Calu3 (cell line): ENCODE measurements at regions not wholly inside any gene's neighbourhood (a gene's known extent, or its start where the extent isn't known, plus 50 kb on each side); places are given as distances from the start of the nearest gene placed in this dataset.

Experiments used
- BruUV-seq: library from RNA; stranded (reverse); fragments of 400-500 nt; replicated peaks from 2 replicates; lab custom pipeline; 2021; lab: Mats Ljungman, UMichigan
- CTCF ChIA-PET: fragments of 300-600 bp; sonication (Branson Sonifier 250); formaldehyde crosslinking; loops from one replicate; lab custom pipeline; 2022; ENCODE audit warnings: antibody characterized with exemption; lab: Charles Lee
- DNase-seq: peaks from one replicate; pipeline ENCODE4 v3.0.0; 2022
- H3K27ac Mint-ChIP-seq: one replicate; pipeline ENCODE4 v1.8.0; 2022; ENCODE audit warnings: mixed read lengths; ENCODE audit not compliant: unreplicated experiment
- H3K27me3 Mint-ChIP-seq: one replicate; pipeline ENCODE4 v1.8.0; 2022; ENCODE audit warnings: mixed read lengths; ENCODE audit not compliant: unreplicated experiment
- H3K36me3 Mint-ChIP-seq: one replicate; pipeline ENCODE4 v1.8.0; 2022; ENCODE audit warnings: mild to moderate bottlenecking, moderate library complexity, mixed read lengths; ENCODE audit not compliant: insufficient read depth, unreplicated experiment
- H3K4me1 Mint-ChIP-seq: one replicate; pipeline ENCODE4 v1.8.0; 2022; ENCODE audit warnings: mild to moderate bottlenecking, low read depth, mixed read lengths; ENCODE audit not compliant: unreplicated experiment
- H3K4me3 Mint-ChIP-seq: one replicate; pipeline ENCODE4 v1.8.0; 2022; ENCODE audit warnings: mild to moderate bottlenecking, low read depth, moderate library complexity, mixed read lengths; ENCODE audit not compliant: unreplicated experiment
- H3K9me3 Mint-ChIP-seq: one replicate; pipeline ENCODE4 v1.8.0; 2022; ENCODE audit warnings: low read depth, mixed read lengths; ENCODE audit not compliant: unreplicated experiment
- CTCF ChIP-seq: fragments of 200-600 bp; IDR thresholded peaks from one replicate; pipeline ENCODE4 v1.8.0; 2022; ENCODE audit warnings: antibody characterized with exemption; ENCODE audit not compliant: unreplicated experiment
- intact Hi-C: fragments of 100-400 bp; cut with micrococcal nuclease; formaldehyde crosslinking; loops from one replicate; pipeline ENCODE4 v1.10.0; 2022; ENCODE audit not compliant: unreplicated experiment

- Mint-ChIP-seq H3K36me3 (no peaks in the 10 kb centered on the region), H3K27me3 (no peaks in the 10 kb centered on the region), H3K9me3 (peaks cover 4% of the 10 kb centered on the region), H3K27ac (no peak overlapping the region), H3K4me1 (no peaks in the 10 kb centered on the region), H3K4me3 (no peak overlapping the region)
- TF ChIP-seq CTCF: no peak
- DNase-seq: no peak
- intact Hi-C loops: no loop called here
- CTCF ChIA-PET: no interaction called here
- no TSS peak for BruUV-seq
Measured at GRCh38 chr9:118609355-118610044, 759.7 kb downstream of the BRINP1 start.

GRCh38 chr9:118612201-118612600 is 757.0 kb downstream of the BRINP1 start:
- no TSS peak for BruUV-seq
- H3K27ac Mint-ChIP-seq: no peak overlapping the region
- H3K4me3 Mint-ChIP-seq: no peak overlapping the region
- TF ChIP-seq CTCF: no peak
- peaks cover 4% of the 10 kb centered on the region for H3K9me3 Mint-ChIP-seq
- no peaks in the 10 kb centered on the region for H3K4me1 Mint-ChIP-seq
- CTCF ChIA-PET: no interaction called here
- H3K36me3 Mint-ChIP-seq: no peaks in the 10 kb centered on the region
- H3K27me3 Mint-ChIP-seq: no peaks in the 10 kb centered on the region
- no peak for DNase-seq
- intact Hi-C loops: no loop called here

GRCh38 chr9:118613996-118614395 is 755.2 kb downstream of the BRINP1 start:
- no peak for DNase-seq
- H3K27ac Mint-ChIP-seq: no peak overlapping the region
- TF ChIP-seq CTCF: no peak
- peaks cover 10% of the 10 kb centered on the region for H3K9me3 Mint-ChIP-seq
- no peaks in the 10 kb centered on the region for H3K27me3 Mint-ChIP-seq
- CTCF ChIA-PET: no interaction called here
- H3K4me1 Mint-ChIP-seq: no peaks in the 10 kb centered on the region
- H3K36me3 Mint-ChIP-seq: no peaks in the 10 kb centered on the region
- H3K4me3 Mint-ChIP-seq: no peak overlapping the region
- intact Hi-C loops: no loop called here
- BruUV-seq: no TSS peak

GRCh38 chr9:118618084-118618483 is 751.2 kb downstream of the BRINP1 start:
- no peak for TF ChIP-seq CTCF
- H3K27ac Mint-ChIP-seq: no peak overlapping the region
- H3K4me3 Mint-ChIP-seq: no peak overlapping the region
- intact Hi-C loops: no loop called here
- H3K36me3 Mint-ChIP-seq: no peaks in the 10 kb centered on the region
- no peak for DNase-seq
- peaks cover 14% of the 10 kb centered on the region for H3K9me3 Mint-ChIP-seq
- H3K4me1 Mint-ChIP-seq: no peaks in the 10 kb centered on the region
- no peaks in the 10 kb centered on the region for H3K27me3 Mint-ChIP-seq
- CTCF ChIA-PET: no interaction called here
- BruUV-seq: no TSS peak
